Activated CD4-positive, alpha-beta T cell treated with anti-CD3 and anti-CD28 coated beads, Interleukin-2, amount 50 U/mL, for 16 hours (primary cell): ENCODE measurements at regions not wholly inside any gene's neighbourhood (a gene's known extent, or its start where the extent isn't known, plus 50 kb on each side); places are given as distances from the start of the nearest gene placed in this dataset.

Source experiments
- DNase-seq: peaks from one replicate; pipeline ENCODE4 v3.0.0-alpha.2; 2020

GRCh38 chr3:107247116-107247515, 130.1 kb upstream of the CCDC54 start:
- no peak for DNase-seq

GRCh38 chr3:107249132-107249531, 128.1 kb upstream of the CCDC54 start:
- DNase-seq, result no peak

DNA sequence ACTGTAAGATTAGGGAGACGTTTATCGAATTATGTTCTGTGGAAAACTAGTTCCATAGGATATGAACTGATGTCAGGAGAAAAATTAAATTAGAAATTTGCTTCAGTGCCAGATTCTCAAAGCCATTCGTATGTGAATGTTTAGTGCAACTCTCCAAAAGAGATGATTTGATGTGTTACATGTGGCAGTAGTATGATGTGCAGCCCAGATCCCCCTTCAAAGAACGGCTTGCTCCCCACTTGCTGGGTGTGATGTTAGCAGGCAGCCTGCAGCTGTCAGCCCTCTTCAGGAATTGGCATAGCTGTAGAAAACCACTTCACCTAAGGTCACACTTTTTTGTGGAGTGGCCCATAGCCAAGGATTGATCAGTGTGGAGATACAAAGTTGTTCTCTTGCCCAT, 127.0 kb upstream of the CCDC54 start:
- no peak for DNase-seq

GRCh38 chr3:107251819-107252218, 125.4 kb upstream of the CCDC54 start:
- no peak for DNase-seq

DNA sequence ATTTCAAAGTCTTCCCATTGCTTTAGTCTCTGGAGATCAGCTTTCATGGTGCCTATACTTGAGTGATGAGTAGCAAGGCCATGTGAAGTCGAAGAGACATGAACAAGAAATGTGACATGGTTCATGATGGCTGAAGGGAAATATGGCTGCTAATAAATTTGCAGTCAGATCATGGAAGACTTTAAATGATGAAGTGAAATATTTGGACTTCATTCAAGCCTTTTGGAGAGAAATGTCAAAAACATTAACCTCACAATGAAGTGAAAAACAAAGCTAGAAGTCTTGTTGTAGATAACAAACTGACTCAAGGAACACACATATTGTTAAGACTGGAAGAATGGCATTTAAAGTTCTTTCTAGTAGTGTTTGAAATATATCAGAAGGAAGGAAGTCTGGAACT, 120.3 kb upstream of the CCDC54 start:
- no peak for DNase-seq

- DNase-seq, result no peak
Observed at GRCh38 chr3:107258300-107258699, 118.9 kb upstream of the CCDC54 start.

- DNase-seq, result no peak
Observed at GRCh38 chr3:107260207-107260606, 117.0 kb upstream of the CCDC54 start.

- no peak for DNase-seq
Observed at GRCh38 chr3:107263269-107264021, 113.8 kb upstream of the CCDC54 start.

DNA sequence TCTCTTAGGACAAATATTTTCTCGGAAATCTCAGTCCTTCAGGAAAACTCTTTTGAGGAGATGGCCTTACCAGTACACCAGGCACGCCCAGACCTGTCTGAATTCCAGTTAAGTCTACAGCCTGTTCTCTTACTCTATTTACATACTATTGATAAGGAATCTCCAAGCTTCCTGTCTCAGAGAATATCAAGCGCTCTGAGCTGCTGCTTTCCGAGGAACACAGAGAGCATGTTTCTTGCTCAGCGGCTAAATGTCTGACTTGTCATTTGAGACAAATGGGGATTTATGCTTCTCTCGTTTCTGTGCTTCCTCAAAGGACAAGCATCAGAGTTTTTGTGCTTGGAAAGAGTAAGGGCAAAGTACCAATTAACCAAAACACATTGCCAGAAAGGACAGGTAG, 112.4 kb upstream of the CCDC54 start:
- DNase-seq, result no peak

DNA sequence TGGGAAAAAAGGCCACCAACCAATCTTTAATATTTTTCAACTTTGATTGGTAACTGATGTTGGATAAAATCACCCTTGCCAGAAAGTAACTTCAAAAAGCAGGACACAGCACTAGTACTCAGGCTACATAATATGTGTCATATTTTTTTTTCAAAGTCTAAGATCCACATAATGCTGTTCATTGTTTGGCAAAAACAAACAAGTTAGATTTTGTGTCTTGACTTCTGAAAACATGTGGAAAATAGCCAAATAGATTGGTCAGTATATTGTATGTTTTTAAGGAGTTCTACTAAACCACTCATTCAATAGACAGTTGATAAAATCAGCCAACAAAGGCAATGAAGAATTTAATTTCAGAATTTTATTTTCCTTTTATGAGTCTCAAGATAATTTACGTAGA, 111.7 kb upstream of the CCDC54 start:
- no peak for DNase-seq

DNA sequence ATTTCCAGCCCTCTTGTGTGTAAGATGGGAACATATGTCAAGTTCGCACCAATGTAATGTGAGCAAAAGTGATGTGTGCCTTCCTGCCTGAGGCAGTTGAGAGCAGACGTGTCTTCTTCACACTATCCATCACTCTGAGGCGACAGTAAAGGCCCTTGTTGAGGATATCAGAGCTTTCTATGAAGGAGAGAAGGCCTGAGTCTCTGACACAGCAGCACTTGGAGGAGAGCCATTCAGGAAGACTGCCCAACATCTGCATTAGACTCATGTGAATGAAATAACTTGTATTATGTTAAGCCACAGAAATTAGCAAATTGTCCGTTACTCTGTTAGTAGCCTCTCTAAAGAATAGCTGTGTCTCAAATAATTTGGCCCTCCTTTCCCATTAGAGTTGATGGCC, 108.8 kb upstream of the CCDC54 start:
- DNase-seq, result no peak

- DNase-seq, result no peak
Observed at GRCh38 chr3:107269136-107269535, 108.1 kb upstream of the CCDC54 start.

DNA sequence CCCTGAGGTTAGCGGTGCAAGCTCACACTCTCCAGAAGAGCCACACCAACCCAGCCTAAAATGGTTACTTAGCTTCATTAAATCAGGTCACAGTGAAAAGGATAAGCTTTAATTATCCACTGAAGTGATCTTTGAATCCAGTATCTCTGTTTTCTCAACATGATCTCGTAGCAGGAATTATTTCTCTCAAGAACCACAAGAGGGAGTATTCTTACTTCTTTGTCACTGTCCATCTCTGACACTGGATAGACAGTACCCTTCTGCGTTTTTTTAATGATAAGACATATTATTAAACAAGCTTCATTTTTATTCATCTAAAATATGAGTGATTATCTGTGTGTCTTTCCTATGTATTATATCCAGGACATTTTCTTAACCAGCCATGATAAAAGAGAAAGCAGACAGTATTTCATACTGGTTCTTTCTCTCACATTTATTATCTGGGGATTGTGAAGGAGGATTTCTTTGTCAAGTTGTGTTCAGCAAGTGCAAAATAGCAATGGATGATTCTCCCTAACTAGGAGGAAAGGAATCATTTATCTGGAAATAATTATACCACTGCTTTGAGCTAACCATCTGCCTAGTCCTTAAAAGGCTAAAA, 105.4 kb upstream of the CCDC54 start:
- peak; percentile 21 for DNase-seq

- no peak for DNase-seq
Observed at GRCh38 chr3:107272471-107272870, 104.8 kb upstream of the CCDC54 start.

DNA sequence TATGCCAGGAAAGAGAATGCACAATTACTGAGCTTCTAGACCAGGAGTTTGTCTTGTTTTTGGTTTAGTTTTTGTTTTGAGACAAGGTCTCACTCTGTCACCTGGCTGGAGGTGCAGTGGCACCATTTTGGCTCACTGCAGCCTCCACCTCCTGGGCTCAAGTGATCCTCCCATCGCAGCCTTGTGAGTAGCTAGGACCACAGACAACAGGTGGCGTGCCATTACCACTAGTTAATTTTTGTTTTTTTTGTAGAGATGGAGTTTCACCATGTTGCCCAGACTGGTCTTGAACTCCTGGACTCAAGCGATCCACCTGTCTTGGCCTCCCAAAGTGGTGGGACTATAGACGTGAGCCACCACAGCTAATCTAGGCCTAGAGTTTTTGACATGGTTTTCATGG, 104.4 kb upstream of the CCDC54 start:
- DNase-seq, result no peak

- DNase-seq, result no peak
Observed at GRCh38 chr3:107273771-107274170, 103.5 kb upstream of the CCDC54 start.

DNA sequence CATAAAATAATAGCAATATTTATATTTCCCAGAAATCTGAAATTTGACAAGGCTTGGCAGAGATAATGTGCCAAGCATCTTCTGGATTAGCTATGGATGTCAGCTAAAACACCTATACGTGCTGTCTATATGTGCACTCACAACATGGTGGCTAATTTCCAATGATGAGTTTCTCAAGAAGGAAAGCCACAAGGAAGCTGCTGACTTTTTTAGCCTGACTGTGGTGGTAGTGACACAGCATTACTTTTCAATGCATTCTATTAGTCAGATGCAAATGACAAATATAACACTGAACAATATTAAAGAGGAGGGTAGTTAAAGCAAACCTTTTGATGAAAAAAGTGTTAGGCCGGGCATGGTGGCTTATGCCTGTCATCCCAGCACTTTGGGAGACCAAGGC, 101.7 kb upstream of the CCDC54 start:
- no peak for DNase-seq

DNA sequence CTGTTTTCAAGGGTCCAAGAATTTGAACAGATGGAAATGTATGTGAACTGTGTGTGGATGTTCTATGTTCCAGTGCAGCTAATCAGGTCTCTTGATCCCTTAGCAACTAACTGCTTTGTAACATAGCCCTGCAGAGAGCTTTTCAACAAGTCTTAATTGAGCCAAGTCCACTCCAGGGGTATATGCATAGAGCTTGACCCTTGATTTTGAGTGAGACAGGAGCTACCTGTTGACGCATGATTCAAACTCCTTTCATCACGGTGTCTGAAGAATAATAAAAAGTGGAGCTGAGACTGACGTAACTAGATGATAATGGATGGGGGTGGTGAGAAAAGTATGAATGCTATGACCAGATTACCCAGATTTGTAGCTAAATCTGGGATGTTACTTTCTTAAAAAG, 93.3 kb upstream of the CCDC54 start:
- no peak for DNase-seq

GRCh38 chr3:107284612-107285011, 92.6 kb upstream of the CCDC54 start:
- no peak for DNase-seq

DNA sequence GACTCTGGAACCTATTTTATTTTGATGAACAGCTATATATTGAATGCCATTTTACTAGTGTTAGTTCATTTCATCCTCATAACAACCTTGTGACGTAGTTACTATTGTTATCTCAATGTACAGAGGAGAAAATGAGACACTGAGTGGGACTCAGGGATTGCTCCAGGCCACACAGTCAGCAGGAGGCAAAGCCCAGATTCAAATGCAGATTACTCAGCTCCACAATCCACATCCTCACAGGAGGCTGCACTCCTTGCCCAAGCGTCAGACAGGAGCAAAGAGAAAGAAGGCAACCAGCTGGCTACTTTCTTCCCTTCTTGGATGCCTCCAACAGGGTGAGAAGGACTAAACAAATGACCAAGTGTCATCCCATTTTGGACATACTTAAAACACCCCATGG, 92.0 kb upstream of the CCDC54 start:
- DNase-seq, result no peak

DNA sequence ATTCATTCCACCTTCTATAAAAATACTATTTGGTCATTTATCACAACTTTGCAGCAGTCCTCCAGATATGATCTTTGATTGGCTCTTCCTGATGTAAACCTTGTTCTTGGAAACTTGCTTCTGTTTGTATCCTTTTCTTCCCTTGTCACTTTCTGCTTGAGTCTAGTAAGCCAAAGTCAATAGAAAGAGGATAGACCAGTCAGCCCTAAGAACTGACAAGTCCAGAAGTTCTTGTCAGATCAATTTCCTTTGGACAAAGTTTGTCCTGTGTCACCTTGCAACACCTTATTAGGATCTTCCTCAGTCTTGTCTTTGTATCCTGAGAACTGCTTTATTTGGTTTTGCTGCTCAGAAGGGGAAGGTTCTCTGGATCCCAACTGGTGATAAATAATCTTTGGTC, 87.9 kb upstream of the CCDC54 start:
- no peak for DNase-seq

DNA sequence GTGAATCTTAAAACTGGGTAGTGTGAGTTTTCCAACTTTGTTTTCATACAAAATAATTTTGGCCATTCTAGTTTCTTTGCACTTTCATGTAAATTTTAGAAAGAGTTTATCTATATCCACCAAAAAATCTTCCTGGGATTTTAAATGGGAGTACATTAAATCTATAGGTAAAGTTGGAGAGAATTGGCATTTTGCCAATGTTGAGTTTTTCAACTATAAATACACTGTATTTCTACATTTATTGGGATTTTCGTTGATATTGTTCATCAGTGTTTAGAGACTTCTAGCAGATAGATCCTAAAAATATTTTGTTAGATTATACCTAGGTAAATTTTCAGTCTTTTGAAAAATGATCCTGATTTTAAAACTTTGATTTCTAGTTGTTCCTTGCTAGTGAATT, 83.1 kb upstream of the CCDC54 start:
- no peak for DNase-seq

DNA sequence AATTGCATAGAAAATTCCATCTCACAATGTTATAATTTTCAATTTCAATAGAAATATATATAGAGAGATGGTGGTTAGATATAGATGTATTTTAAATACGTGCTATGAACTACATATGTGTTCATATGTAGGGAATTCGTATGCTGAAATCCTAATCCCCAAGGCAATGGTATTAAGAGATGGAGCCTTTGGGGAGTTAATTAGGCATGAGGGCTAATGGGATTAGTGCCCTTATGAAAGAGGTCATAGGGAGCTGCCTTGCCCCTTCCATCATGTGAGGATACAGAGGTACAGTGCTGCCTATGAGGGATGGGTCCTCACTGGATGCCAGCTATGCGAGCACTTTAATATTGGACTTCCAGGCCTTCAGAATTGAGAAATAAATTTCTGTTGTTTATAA, 79.6 kb upstream of the CCDC54 start:
- no peak for DNase-seq

- DNase-seq, result no peak
Observed at GRCh38 chr3:107307205-107307604, 70.0 kb upstream of the CCDC54 start.

DNA sequence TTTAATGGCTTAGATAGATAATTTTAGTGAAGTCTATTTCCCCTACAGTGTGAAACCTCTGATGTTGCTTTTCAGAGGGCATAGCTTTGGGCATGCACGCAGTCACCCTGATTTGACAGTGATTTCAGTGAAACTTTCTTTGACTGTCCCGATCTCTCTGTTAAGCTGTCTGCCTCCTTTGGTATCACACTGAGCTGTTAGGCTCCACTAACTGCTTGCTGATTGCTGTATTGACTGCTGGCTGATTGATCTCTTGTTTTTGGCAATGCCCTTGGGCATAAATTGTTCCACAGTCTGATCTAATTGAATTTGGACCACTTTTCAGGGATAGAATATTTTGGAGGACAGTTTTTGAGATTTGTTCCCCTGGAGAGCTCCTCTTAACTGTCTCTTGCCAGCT, 68.5 kb upstream of the CCDC54 start:
- DNase-seq, result no peak
